ENCODE measurements at regions not wholly inside any gene's neighbourhood (a gene's known extent, or its start where the extent isn't known, plus 50 kb on each side); places are given as distances from the start of the nearest gene placed in this dataset.

DNA sequence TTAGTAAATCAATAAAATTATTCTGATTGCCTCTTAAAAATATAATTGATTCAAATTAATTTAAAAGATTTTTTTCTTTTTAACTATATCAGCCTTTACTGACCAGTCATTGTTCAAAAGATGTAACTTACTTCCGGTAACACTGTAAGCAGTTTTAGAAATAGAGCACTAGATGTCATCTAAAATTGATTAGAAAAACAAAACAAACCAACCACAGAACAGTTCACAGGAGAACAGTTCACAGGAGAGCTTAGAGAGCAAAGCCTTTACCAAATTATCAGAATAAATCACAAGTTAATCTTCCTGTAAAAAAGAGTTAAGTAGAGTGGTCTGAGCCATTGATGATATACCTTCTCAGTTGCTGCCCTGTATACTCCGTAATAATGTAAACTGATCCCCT is 133.3 kb upstream of the DGKB start:
- TF ChIP-seq, protein P1, sequence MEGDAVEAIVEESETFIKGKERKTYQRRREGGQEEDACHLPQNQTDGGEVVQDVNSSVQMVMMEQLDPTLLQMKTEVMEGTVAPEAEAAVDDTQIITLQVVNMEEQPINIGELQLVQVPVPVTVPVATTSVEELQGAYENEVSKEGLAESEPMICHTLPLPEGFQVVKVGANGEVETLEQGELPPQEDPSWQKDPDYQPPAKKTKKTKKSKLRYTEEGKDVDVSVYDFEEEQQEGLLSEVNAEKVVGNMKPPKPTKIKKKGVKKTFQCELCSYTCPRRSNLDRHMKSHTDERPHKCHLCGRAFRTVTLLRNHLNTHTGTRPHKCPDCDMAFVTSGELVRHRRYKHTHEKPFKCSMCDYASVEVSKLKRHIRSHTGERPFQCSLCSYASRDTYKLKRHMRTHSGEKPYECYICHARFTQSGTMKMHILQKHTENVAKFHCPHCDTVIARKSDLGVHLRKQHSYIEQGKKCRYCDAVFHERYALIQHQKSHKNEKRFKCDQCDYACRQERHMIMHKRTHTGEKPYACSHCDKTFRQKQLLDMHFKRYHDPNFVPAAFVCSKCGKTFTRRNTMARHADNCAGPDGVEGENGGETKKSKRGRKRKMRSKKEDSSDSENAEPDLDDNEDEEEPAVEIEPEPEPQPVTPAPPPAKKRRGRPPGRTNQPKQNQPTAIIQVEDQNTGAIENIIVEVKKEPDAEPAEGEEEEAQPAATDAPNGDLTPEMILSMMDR (conservative IDR thresholded peaks at IDR 0.05; ENCODE audit: low read depth, low read length) = no peak
- no peak for TF ChIP-seq EZH2 (IDR thresholded peaks at IDR 0.05; ENCODE audit: low read length, unreplicated experiment)
